Astrocyte of the cerebellum (primary cell): ENCODE measurements at regions not wholly inside any gene's neighbourhood (a gene's known extent, or its start where the extent isn't known, plus 50 kb on each side); places are given as distances from the start of the nearest gene placed in this dataset.
"Not testable (repeated sequence)": the region's sequence is repeated elsewhere in the genome, so short reads cannot be mapped to it uniquely, and the experiment has no call there.

Source experiments
- DNase-seq: peaks from one replicate; pipeline ENCODE4 v3.0.0-alpha.2; 2011; ENCODE audit warnings: low read depth
- H3K4me3 ChIP-seq: 2 replicates; pipeline ENCODE4 v1.5.1; 2011; ENCODE audit warnings: mild to moderate bottlenecking, low read depth, low read length, moderate library complexity
- CTCF ChIP-seq: IDR thresholded peaks from 2 replicates; pipeline ENCODE4 v1.5.1; 2012; ENCODE audit warnings: low read length, low read depth, moderate library complexity, mild to moderate bottlenecking; ENCODE audit errors: missing control alignments
- in situ Hi-C: cut with HindIII; loops from 2 replicates; pipeline ENCODE4 v1.10.0; 2017; ENCODE audit warnings: low sequenced_read_pairs

DNA sequence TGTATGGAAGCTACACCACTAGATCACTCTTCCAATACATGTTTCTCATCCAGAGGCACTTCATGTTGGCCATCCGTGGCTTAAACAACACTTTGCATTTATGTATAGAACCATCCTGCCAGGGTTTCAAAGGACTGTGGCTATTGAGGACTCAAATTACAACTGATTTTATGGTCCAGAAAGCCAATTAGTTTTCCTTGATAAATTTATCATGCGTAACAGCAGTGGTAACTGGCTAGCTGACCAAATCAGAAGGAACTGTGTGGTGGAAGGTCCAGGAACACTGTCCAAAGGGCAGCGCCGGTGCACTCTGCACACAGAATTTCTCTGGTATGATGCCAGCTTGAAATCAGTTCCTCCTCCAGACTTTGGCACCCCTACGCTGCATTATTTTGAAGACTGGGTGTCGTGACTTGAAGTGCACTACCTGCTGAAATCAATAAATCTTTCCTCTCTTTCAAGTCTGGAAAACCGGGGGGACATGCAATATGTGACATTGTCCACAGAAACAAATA, 69.3 kb upstream of the TMEM252 start:
- TF ChIP-seq CTCF: no peak
- H3K4me3 ChIP-seq: no peak overlapping the region
- DNase-seq: no peak
- in situ Hi-C loops: no loop called here

GRCh38 chr9:68614121-68614520, 73.4 kb upstream of the TMEM252 start:
- no peak for DNase-seq
- no peak for TF ChIP-seq CTCF
- no peak overlapping the region for H3K4me3 ChIP-seq
- in situ Hi-C loops: no loop called here

DNA sequence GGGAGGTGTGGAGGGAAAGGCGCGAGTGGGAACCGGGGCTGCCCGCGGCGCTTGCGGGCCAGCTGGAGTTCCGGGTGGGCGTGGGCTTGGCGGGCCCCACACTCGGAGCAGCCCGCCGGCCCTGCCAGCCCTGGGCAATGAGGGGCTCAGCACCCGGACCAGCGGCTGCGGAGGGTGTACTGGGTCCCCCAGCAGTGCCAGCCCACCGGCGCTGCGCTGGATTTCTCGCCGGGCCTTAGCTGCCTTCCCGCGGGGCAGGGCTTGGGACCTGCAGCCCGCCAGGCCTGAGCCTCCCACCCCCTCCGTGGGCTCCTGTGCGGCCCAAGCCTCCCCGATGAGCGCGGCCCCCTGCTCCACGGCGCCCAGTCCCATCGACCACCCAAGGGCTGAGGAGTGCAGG, 76.3 kb upstream of the TMEM252 start:
- DNase-seq, H3K4me3 ChIP-seq, in situ Hi-C loops: not testable (repeated sequence)

DNA sequence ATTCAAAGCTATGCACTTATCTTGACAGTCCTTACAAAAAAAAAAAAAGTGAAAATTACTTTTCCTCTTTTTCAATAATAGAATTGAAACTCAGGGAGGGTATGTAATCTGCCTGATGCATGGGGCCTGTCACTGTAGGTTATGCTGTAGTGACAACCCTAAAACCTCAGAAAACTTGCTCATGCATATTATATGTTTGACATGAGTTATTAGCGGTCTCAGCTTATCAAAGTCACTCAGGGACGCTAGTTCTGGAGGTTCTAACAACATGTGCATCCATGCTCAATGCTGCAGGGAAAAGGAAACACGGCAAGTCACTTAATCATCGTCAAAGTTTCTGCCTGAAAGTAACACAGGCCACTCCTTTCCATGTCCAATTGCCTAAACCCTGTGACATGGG, 78.4 kb upstream of the TMEM252 start:
- H3K4me3 ChIP-seq: no peak overlapping the region
- DNase-seq: no peak
- in situ Hi-C loops: no loop called here
- TF ChIP-seq CTCF: no peak

DNA sequence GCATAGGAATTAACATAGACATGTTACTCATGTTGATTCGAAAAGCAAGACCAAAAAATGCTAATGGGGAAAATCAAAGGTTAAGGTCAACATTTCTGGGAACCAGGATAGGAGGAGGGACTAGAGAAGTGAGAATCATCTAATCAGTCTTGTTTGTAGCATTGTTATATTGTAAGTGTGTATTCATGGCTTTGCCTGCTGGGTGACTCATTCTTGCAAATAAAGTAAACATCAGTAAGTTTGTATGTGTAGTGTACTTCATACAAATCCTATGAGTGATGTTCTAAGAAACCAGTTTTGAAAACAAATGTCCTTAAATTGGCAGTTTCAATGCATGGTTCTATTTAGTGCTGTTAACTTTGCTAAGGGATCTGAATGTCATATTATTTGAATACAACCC, 79.0 kb upstream of the TMEM252 start:
- no peak overlapping the region for H3K4me3 ChIP-seq
- no peak for TF ChIP-seq CTCF
- in situ Hi-C loops: no loop called here
- DNase-seq: no peak

GRCh38 chr9:68625559-68625958, 79.5 kb upstream of the PIP5K1B start:
- in situ Hi-C loops: no loop called here

DNA sequence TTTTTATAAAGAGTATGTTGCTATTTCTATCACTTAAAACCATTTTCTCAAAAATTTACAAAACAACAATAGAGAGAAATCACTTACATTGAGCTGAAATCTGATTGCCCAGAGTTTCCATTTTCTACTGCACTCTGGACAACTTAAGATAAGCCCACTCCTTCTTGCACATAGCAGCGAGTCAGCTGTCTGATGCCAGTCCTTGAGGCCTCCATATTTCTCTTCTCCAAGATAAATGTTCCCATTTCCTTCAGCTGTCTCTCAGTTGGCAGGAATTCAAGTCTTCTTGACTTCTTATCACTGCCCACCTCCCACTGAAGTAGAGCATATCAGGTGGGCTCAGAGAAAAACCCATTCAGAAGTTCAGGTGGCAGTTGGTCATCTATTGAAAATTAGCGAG, 78.5 kb upstream of the PIP5K1B start:
- TF ChIP-seq CTCF: no peak
- in situ Hi-C loops: no loop called here

More at GRCh38 chr9:68625559-68625958, 79.5 kb upstream of the PIP5K1B start:
- DNase-seq: no peak
- no peak for TF ChIP-seq CTCF
- H3K4me3 ChIP-seq: no peak overlapping the region

More for the DNA sequence above, 78.5 kb upstream of the PIP5K1B start:
- H3K4me3 ChIP-seq: no peak overlapping the region
- no peak for DNase-seq
